HEK293T (cell line): ENCODE measurements at regions not wholly inside any gene's neighbourhood (a gene's known extent, or its start where the extent isn't known, plus 50 kb on each side); places are given as distances from the start of the nearest gene placed in this dataset.

Experiments used
- ELF4 ChIP-seq: fragments of 450-650 bp; IDR thresholded peaks from 2 replicates; pipeline ENCODE4 v1.6.1; 2017; ENCODE audit warnings: antibody characterized with exemption
- FOXK2 ChIP-seq: fragments of 450-650 bp; IDR thresholded peaks from 2 replicates; pipeline ENCODE4 v1.6.1; 2016; ENCODE audit warnings: mild to moderate bottlenecking
- LEF1 ChIP-seq: fragments of 450-650 bp; IDR thresholded peaks from 2 replicates; pipeline ENCODE4 v1.6.1; 2017; ENCODE audit warnings: mild to moderate bottlenecking, borderline replicate concordance
- NFRKB ChIP-seq: fragments of 450-650 bp; IDR thresholded peaks from 2 replicates; pipeline ENCODE4 v1.6.1; 2016; ENCODE audit warnings: mild to moderate bottlenecking, moderate library complexity
- SP1 ChIP-seq: fragments of 450-650 bp; IDR thresholded peaks from 2 replicates; pipeline ENCODE4 v1.6.1; 2017
- ZNF384 ChIP-seq: fragments of 450-650 bp; IDR thresholded peaks from 2 replicates; pipeline ENCODE4 v1.6.1; 2016
- TF ChIP-seq, protein P1 (sequence below): fragments of 450-650 bp; IDR thresholded peaks from 2 replicates; pipeline ENCODE4 v1.6.1; 2016

DNA sequence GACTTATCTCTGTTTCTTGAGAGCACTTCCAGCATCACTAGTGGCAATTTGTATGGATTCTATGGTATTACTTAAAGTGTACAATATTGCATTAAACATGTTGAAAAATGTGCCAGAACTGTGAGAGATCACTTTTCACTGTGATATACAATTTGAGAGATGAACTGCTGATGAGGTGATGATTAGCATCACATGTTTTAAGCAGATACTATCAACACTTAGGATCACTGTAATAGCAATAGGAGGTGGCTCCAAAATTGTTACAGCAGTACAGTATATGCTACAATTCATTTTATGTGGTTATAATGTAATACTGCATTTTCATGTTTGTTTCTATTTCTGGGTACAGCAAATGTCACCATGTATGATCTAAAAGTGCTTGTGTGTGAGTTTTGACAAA, 570.0 kb downstream of the PTPRC start:
- no peak for TF ChIP-seq SP1
- no peak for TF ChIP-seq ZNF384
- no peak for TF ChIP-seq ELF4
- TF ChIP-seq NFRKB, result no peak
- no peak for TF ChIP-seq LEF1
- no peak for TF ChIP-seq FOXK2
- TF ChIP-seq, protein P1, sequence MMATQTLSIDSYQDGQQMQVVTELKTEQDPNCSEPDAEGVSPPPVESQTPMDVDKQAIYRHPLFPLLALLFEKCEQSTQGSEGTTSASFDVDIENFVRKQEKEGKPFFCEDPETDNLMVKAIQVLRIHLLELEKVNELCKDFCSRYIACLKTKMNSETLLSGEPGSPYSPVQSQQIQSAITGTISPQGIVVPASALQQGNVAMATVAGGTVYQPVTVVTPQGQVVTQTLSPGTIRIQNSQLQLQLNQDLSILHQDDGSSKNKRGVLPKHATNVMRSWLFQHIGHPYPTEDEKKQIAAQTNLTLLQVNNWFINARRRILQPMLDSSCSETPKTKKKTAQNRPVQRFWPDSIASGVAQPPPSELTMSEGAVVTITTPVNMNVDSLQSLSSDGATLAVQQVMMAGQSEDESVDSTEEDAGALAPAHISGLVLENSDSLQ, result no peak
